H1 (cell line): ENCODE measurements at regions not wholly inside any gene's neighbourhood (a gene's known extent, or its start where the extent isn't known, plus 50 kb on each side); places are given as distances from the start of the nearest gene placed in this dataset.

Source experiments
- CTCF ChIA-PET: fragments of 300-600 bp; sonication (Branson Sonifier 250); formaldehyde crosslinking; loops from one replicate; lab custom pipeline; 2021; ENCODE audit not compliant: partially characterized antibody; lab: Charles Lee
- POLR2A ChIA-PET: fragments of 300-600 bp; sonication (Branson Sonifier 250); formaldehyde crosslinking; loops from one replicate; lab custom pipeline; 2021; ENCODE audit warnings: inconsistent platforms; ENCODE audit not compliant: partially characterized antibody; lab: Charles Lee
- DNase-seq, 2 experiments: peaks; one replicate each; pipeline versions ENCODE4 v3.0.0 to v3.0.0-alpha.2; 2010 to 2022; ENCODE audit warnings: low spot score in 2 of 2, low read depth in 1 of 2, mixed read lengths in 1 of 2
- FAIRE-seq: peaks from 2 replicates; lab custom pipeline; 2011; peaks lifted over from hg19 to GRCh38; lab: Jason Lieb, UNC
- H2AFZ ChIP-seq: 2 replicates; pipeline ENCODE4 v1.8.1; 2012; ENCODE audit warnings: low read length, inconsistent platforms
- H2AK5ac ChIP-seq: 2 replicates; pipeline ENCODE4 v1.6.1; 2013; ENCODE audit warnings: low read depth, low read length
- H2BK120ac ChIP-seq: replicated peaks from 2 replicates; pipeline ENCODE3; 2013; ENCODE audit warnings: low read depth, low read length, inconsistent platforms
- H2BK12ac ChIP-seq: 2 replicates; pipeline ENCODE4 v1.6.1; 2013; ENCODE audit warnings: low read depth, low read length
- H2BK15ac ChIP-seq: 2 replicates; pipeline ENCODE4 v1.6.1; 2013; ENCODE audit warnings: low read length
- H2BK20ac ChIP-seq: 2 replicates; pipeline ENCODE4 v1.6.1; 2013; ENCODE audit warnings: low read length
- H2BK5ac ChIP-seq: 2 replicates; pipeline ENCODE4 v1.6.1; 2013; ENCODE audit warnings: low read depth, low read length
- H3K14ac ChIP-seq: 2 replicates; pipeline ENCODE4 v1.6.1; 2013; ENCODE audit warnings: inconsistent platforms; ENCODE audit not compliant: insufficient read length
- H3K18ac ChIP-seq: 2 replicates; pipeline ENCODE4 v1.6.1; 2013; ENCODE audit warnings: low read length; ENCODE audit errors: extremely low read depth
- H3K23ac ChIP-seq: 2 replicates; pipeline ENCODE4 v1.6.1; 2013; ENCODE audit warnings: inconsistent platforms; ENCODE audit not compliant: insufficient read length
- H3K23me2 ChIP-seq: 2 replicates; pipeline ENCODE4 v1.6.1; 2013; ENCODE audit warnings: low read depth, low read length
- H3K27ac ChIP-seq: 2 replicates; pipeline ENCODE4 v1.6.1; 2011; ENCODE audit warnings: low read depth, low read length, inconsistent platforms
- H3K27me3 ChIP-seq, 4 experiments: replicated peaks in 1 of 4; 1 replicate in 1 of 4; 2 replicates in 3 of 4; pipeline versions ENCODE4 v1.6.1 to v1.8.1; 2011 to 2013; ENCODE audit warnings: low read length in 3 of 4, mild to moderate bottlenecking in 3 of 4, inconsistent platforms in 2 of 4, mixed read lengths in 2 of 4, moderate library complexity in 1 of 4; ENCODE audit not compliant: control insufficient read depth in 3 of 4, insufficient read depth in 3 of 4; ENCODE audit errors: extremely low read depth in 1 of 4
- H3K36me3 ChIP-seq, 4 experiments: 2 replicates each; pipeline versions ENCODE4 v1.6.1 to v1.8.1; 2011 to 2013; ENCODE audit warnings: mild to moderate bottlenecking in 4 of 4, low read length in 3 of 4, moderate library complexity in 2 of 4, control low read depth in 1 of 4, inconsistent platforms in 1 of 4; ENCODE audit not compliant: insufficient read depth in 4 of 4, control insufficient read depth in 2 of 4
- H3K4ac ChIP-seq: replicated peaks from 2 replicates; pipeline ENCODE3; 2013; ENCODE audit warnings: low read length, low read depth, mixed read lengths, inconsistent platforms; ENCODE audit not compliant: insufficient read length
- H3K4me1 ChIP-seq, 4 experiments: replicated peaks in 1 of 4; 1 replicate in 1 of 4; 2 replicates in 3 of 4; pipeline versions ENCODE4 v1.6.1 to v1.8.1; 2011 to 2013; ENCODE audit warnings: low read length in 3 of 4, inconsistent platforms in 2 of 4, mixed read lengths in 1 of 4; ENCODE audit not compliant: insufficient read depth in 4 of 4, control insufficient read depth in 3 of 4
- H3K4me2 ChIP-seq, 2 experiments: 2 replicates each; pipeline versions ENCODE4 v1.6.1 to v1.8.1; 2011 to 2013; ENCODE audit warnings: low read depth in 2 of 2, low read length in 2 of 2, control low read depth in 1 of 2, inconsistent platforms in 1 of 2, mild to moderate bottlenecking in 1 of 2; ENCODE audit not compliant: insufficient read depth in 1 of 2
- H3K4me3 ChIP-seq, 4 experiments: fragments of 200-600, 300-600 bp in 1 of 4; sonication (generic), shearing (Covaris generic), sonication (Bioruptor Twin) in 1 of 4; 2 replicates each; pipeline versions ENCODE4 v1.5.1 to v1.8.1; 2011 to 2016; ENCODE audit warnings: low read length in 4 of 4, low read depth in 3 of 4, control low read depth in 2 of 4, inconsistent platforms in 2 of 4, mild to moderate bottlenecking in 2 of 4, mixed read lengths in 1 of 4, moderate library complexity in 1 of 4; ENCODE audit not compliant: insufficient read depth in 2 of 4; ENCODE audit errors: extremely low read depth in 1 of 4
- H3K56ac ChIP-seq: replicated peaks from 2 replicates; pipeline ENCODE3; 2013; ENCODE audit warnings: low read depth, mild to moderate bottlenecking, mixed read lengths, low read length, inconsistent platforms; ENCODE audit not compliant: insufficient read length
- H3K79me1 ChIP-seq: 2 replicates; pipeline ENCODE4 v1.6.1; 2013; ENCODE audit warnings: low read depth, low read length, control low read depth
- H3K79me2 ChIP-seq, 2 experiments: 2 replicates each; pipeline versions ENCODE4 v1.6.1 to v1.8.1; 2012 to 2013; ENCODE audit warnings: low read length in 2 of 2, mild to moderate bottlenecking in 2 of 2, inconsistent platforms in 1 of 2; ENCODE audit not compliant: insufficient read depth in 2 of 2, control insufficient read depth in 1 of 2
- H3K9ac ChIP-seq, 4 experiments: replicated peaks in 1 of 4; 1 replicate in 1 of 4; 2 replicates in 3 of 4; pipeline versions ENCODE4 v1.6.1 to v1.8.1; 2011 to 2013; ENCODE audit warnings: low read depth in 3 of 4, low read length in 3 of 4, control low read depth in 2 of 4, mild to moderate bottlenecking in 2 of 4, moderate library complexity in 2 of 4, inconsistent platforms in 1 of 4; ENCODE audit errors: extremely low read depth in 1 of 4
- H3K9me3 ChIP-seq, 2 experiments: 2 replicates each; pipeline versions ENCODE4 v1.6.1 to v1.8.1; 2012 to 2013; ENCODE audit warnings: mild to moderate bottlenecking in 2 of 2, moderate library complexity in 2 of 2, control low read depth in 1 of 2, inconsistent platforms in 1 of 2, low read depth in 1 of 2, low read length in 1 of 2, mixed read lengths in 1 of 2; ENCODE audit not compliant: insufficient read depth in 2 of 2
- H4K20me1 ChIP-seq, 2 experiments: replicated peaks in 1 of 2; 2 replicates each; pipeline versions ENCODE3 to v1.8.1; 2011 to 2013; ENCODE audit warnings: inconsistent platforms in 2 of 2, low read length in 2 of 2, mild to moderate bottlenecking in 1 of 2; ENCODE audit not compliant: insufficient read depth in 2 of 2, control insufficient read depth in 1 of 2
- H4K5ac ChIP-seq: 2 replicates; pipeline ENCODE4 v1.6.1; 2013; ENCODE audit warnings: low read length, low read depth, mixed read lengths, inconsistent platforms; ENCODE audit not compliant: insufficient read length
- H4K8ac ChIP-seq: 2 replicates; pipeline ENCODE4 v1.8.0; 2013; ENCODE audit warnings: mild to moderate bottlenecking, moderate library complexity, low read length, inconsistent platforms; ENCODE audit not compliant: insufficient read depth; ENCODE audit errors: extremely low read depth
- H4K91ac ChIP-seq: replicated peaks from 2 replicates; pipeline ENCODE3; 2013; ENCODE audit warnings: low read length, mixed read lengths, inconsistent platforms; ENCODE audit not compliant: insufficient read length
- CTCF ChIP-seq, 3 experiments: IDR thresholded peaks; 1 replicate in 2 of 3; 2 replicates in 1 of 3; pipeline versions ENCODE4 v1.5.1 to v1.6.1; 2011; ENCODE audit warnings: low read length in 3 of 3, mild to moderate bottlenecking in 3 of 3, inconsistent platforms in 2 of 3, low read depth in 1 of 3, moderate library complexity in 1 of 3; ENCODE audit not compliant: insufficient read depth in 1 of 3; ENCODE audit errors: control extremely low read depth in 1 of 3
- FOSL1 ChIP-seq: IDR thresholded peaks from 2 replicates; pipeline ENCODE4 v1.6.1; 2011; ENCODE audit warnings: mild to moderate bottlenecking, low read depth, low read length, moderate library complexity; ENCODE audit not compliant: insufficient read depth
- RAD21 ChIP-seq, 2 experiments: IDR thresholded peaks in 1 of 2; conservative IDR thresholded peaks in 1 of 2; 2 replicates each; pipeline ENCODE4 v1.6.1; 2011; ENCODE audit warnings: low read depth in 2 of 2, low read length in 2 of 2, improper control_type of control experiment in 1 of 2, inconsistent platforms in 1 of 2, mild to moderate bottlenecking in 1 of 2, moderate library complexity in 1 of 2
- SIX5 ChIP-seq: IDR thresholded peaks from 2 replicates; pipeline ENCODE4 v1.6.1; 2011; ENCODE audit warnings: mild to moderate bottlenecking, low read depth, low read length
- WGBS, 2 experiments: shearing (Covaris generic) in 1 of 2; methylation state at CpG; one replicate each; pipeline versions ENCODE4 v1.1.6 to v1.1.7; 2013 to 2015; ENCODE audit warnings: low lambda C conversion rate in 2 of 2, mixed read lengths in 2 of 2, inconsistent platforms in 1 of 2, low coverage in 1 of 2, missing lambda C conversion rate in 1 of 2; ENCODE audit not compliant: insufficient replicate concordance in 2 of 2, insufficient coverage in 1 of 2, insufficient read length in 1 of 2; ENCODE audit errors: extremely low coverage in 1 of 2, missing lambda C conversion rate in 1 of 2; 5-methylcytosine and 5-hydroxymethylcytosine counted together

- Histone ChIP-seq H2BK12ac (no peak overlapping the region; the same call in 1 of the 2 replicates), H2BK5ac (no peak overlapping the region), H3K36me3 (no peaks in the 10 kb centered on the region), H3K23me2 (peaks cover 6% of the 10 kb centered on the region; the same call in 1 of the 2 replicates), H3K4me3 (no peak overlapping the region), H4K5ac (no peak overlapping the region), H3K23ac (no peak overlapping the region), H3K14ac (no peak overlapping the region), H3K56ac (no peak overlapping the region), H3K18ac (peak overlapping the region; percentile 32), H4K8ac (no peak overlapping the region), H3K4me2 (no peak overlapping the region), H2AFZ (no peak overlapping the region), H3K27me3 (no peaks in the 10 kb centered on the region), H3K4me1 (peaks cover 0 to 5% (median 1%) of the 10 kb centered on the region in 4 experiments; a peak in 4 of 7 replicates), H3K9me3 (no peaks in the 10 kb centered on the region), H3K9ac (no peak overlapping the region), H3K4ac (no peak overlapping the region), H3K79me1 (no peaks in the 10 kb centered on the region), H2AK5ac (no peak overlapping the region), H4K20me1 (no peaks in the 10 kb centered on the region), H2BK20ac (no peak overlapping the region), H3K27ac (no peak overlapping the region), H2BK120ac (no peak overlapping the region), H4K91ac (no peak overlapping the region), H3K79me2 (no peaks in the 10 kb centered on the region), H2BK15ac (no peak overlapping the region)
- DNase-seq (peak in 1 of 2 experiments; percentile 2), FAIRE-seq (no peak)
- 76% methylated on average over 11 of the region's 11 CpGs; no CpG with 5 or more reads in 1 of the 2 experiments for WGBS, 2 experiments
- ChIA-PET POLR2A (interaction anchor here (0.6 kb wide), 1 partner anchor 107 kb away, joined by 4 read pairs; no protein-coding TSS in a partner anchor), CTCF (interaction anchor here (0.6 to 4.0 kb wide), 14 partner anchors 9 to 393 kb away, joined by 3 to 17 read pairs (median 4); no protein-coding TSS in a partner anchor)
- TF ChIP-seq SIX5 (no peak), FOSL1 (no peak), RAD21 (IDR thresholded peaks at IDR 0.05 in 1 of 2, conservative IDR thresholded peaks at IDR 0.05 in 1 of 2; ENCODE audit: low read depth in 2 of 2, low read length in 2 of 2) (peak in 1 of 2 experiments; percentile 34; a peak in 1 of 4 replicates), CTCF (IDR thresholded peaks at IDR 0.05; ENCODE audit: control extremely low read depth in 1 of 3, insufficient read depth in 1 of 3, low read depth in 1 of 3, low read length in 3 of 3) (peak; percentile 17 to 53 (median 21); a peak in 3 of 4 replicates)
Measured at GRCh38 chr16:5349670-5350517, 252.3 kb upstream of the EEF2KMT start.
